Ammon's horn (tissue), 1 donor: ENCODE measurements at regions not wholly inside any gene's neighbourhood (a gene's known extent, or its start where the extent isn't known, plus 50 kb on each side); places are given as distances from the start of the nearest gene placed in this dataset.

Experiments used
- DNase-seq: peaks from one replicate; pipeline ENCODE4 v3.0.0-alpha.2; 2016; ENCODE audit warnings: low spot score

DNA sequence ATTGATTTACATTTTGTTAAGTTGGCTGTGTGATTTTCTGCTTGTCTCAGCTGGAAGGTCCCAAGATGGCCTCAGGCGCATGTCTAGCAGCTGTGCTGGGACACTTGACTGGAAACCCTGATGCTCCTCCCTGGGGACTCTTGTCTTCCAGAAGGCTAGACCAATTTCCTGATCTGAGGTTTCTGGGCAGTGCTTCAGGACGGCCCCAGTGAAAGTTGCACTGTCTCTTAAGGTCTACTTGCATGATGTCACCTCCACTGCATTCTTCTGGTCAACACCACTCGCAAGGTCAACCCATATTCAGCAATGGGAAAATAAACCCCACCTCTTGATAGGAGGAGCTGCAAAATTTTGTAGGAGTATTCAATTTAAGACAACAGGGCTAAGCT, 116.0 kb downstream of the SALL1 start:
- no peak for DNase-seq

DNA sequence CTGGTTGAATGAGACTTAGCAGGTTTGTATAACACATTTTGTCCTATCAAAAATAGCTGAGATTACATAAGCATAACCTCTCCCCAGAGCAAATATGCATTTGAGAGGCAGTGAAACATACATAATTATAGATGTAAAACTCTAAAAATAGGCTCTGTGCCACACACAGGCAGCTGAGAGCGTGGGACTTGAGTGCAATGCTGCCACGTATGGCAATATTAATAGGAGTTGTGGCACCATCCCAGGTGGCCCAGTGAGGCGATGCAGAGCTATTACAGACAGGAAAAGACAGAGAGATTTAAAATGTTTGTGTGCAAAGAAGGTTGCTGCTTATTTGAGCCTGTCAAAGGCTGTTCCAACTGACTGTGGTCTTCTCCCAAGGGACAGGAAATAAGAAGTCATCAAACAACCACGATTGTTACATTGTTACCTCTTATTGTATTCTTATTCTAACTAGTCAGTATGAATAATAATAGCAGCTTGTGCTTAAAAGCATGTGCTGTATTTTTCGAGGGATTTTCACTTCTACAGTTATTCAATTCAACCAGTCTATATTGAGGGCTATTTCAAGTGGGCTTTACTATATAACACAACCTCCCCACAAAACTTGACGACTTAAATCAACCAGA, 116.5 kb downstream of the SALL1 start:
- peak; percentile 55 for DNase-seq

DNA sequence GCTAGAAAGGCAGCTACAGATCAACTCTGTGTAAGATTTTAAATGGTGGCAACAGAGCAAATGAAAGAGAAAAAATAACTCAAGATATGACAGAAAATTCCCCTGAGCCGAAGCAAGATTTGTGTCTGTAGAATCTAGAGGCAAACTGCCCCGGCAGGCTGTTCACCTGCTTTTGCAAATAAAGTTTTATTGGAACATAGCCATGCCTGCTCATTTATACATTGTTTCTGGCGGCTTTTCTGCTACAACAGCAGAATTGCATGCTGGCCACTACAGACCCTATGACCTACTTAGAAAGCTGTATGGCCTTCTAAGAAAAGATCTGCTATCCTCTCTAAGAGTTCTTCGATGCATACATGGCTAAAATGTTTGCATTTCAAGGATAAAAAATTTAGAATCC, 119.5 kb downstream of the SALL1 start:
- no peak for DNase-seq

DNA sequence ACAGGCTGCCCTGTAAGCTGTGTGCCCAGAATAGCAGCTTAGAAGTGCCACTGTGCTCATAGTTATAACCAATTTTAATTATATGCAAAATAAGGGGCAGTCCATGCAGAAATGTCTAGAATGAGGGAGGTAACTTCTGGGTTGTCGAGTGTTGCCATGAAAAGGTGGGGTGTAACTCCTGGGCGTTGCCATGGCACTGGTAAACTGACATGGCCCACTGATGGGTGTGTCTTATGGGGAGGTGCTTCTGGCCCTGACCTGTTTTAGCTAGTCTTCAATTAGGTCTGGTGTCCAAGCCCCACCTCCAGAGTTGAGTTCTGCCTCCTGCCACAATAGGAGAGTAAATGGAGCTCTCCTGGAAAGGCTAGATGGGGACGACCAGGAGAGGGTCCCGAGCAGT, 120.6 kb downstream of the SALL1 start:
- no peak for DNase-seq

DNA sequence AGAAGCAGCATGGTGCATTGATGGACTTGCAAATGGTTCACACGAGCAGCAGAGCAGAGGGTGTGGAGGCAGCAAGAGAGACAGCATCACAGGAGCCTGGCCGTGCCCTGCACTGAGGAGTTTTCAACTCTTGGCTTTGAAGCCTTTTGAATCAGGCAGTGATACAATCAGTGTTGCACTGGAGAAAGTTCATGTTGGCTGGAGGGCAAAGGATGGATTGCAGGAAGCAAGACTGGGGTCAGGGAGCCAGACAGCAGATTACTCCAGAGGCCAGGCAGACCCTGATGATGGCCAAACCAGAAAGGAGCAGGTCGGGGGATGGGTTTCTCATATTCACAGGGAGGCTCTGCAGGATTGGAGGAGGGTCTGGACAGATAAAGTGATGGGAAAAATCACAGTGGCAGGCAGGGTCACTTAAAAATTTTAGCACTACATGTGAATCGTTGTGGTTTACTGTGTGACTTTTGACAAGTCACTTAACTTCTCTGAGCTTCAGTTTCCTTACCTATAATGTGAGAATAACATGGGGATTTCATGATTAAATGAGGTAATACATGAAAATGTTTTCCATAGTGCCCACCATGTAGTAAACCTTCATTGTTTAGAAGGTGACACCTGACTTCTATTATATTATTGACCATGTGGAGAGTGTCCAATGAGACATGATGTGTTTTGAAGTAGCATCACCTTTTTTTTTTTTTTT, 125.3 kb downstream of the SALL1 start:
- no peak for DNase-seq

DNA sequence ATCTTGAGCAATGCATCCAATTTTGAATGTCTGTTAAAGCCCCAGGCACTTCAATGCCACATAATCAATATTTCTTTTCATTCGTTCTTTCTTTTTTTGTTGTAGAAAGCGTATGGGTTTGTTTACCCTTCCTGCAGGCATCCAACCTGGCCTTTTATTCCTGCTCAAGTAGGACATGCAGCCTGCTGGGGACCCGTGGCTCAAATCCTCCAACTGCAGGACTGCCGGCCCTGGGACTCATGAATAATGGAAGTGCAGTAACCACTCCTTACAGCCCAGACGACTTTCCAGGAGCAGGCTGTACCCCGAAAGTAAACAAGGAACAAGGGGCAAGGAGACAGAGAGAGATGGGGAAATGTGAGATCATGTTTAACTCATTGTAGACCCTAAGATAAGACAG, 126.4 kb downstream of the SALL1 start:
- DNase-seq = no peak

DNA sequence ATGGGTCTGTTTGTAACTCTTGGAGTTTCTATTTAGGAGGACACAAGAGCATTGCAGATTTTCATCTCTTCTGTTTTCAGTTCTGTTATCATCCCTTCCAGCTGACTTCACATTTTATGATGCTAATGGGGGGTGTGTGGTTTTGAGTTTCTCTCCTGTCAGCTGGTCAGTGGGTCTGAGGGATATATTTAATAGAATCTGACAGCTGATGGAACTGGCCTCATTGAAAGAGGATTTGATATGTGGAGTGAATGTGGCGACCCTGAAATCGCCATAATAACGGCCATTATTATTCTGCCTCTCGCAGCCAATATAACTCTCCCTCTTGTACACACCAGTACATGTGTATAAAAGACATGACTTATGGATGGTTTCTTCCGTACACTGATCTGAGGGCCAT, 128.1 kb downstream of the SALL1 start:
- no peak for DNase-seq

DNA sequence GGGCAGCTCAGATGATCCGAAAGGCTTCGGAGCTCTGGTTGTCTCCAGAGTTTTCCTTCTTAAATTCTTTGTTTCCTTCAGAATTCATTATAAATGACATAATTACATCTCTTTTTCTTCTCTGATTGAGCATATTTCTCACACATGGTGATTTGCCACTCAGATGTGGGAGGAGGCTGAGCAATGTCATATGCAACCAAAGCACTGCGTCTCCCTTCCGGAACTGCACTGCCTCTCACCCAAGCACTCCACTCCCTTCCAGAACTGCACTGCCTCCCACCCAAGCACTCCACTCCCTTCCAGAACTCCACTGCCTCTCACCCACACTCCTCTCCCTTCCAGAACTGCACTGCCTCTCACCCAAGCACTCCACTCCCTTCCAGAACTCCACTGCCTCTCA, 131.5 kb downstream of the SALL1 start:
- DNase-seq = no peak

DNA sequence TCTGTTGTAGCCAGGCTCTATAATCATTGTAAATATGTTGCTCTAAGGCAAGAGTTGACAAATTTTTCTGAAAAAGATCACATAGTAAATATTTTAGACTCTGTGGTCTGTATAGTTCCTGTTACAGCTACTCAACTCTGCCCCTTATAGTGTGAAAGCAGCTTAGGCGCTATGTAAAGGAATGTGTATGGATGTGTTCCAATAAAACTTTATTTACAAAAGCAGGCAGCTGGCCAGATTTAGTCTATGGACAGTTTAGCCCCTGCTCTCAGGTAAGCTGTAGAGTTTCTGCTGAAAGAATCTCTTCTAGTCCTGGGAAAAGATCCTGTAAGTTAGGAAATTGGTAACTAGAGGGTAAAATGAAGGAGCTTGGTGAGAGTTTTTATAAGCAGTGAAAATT, 133.1 kb downstream of the SALL1 start:
- no peak for DNase-seq

DNA sequence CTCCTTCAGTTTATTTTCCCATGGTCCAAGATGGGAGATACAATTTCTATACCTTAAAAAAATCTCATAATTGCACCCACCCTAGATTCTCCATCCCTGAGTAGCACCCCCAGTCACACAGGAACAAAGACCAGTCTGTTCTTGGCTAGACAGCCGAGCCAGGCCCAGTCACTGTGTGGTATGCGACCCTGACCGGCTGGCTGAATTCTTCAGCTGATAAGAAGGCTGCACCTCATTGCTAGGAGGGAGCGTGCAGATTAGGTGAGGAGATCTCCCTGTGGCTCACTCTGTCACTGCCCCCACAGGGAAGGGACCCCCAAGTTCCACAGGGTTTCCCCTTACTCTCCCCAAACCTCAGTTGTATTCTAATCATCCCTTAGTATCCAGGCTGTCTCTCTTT, 138.7 kb downstream of the SALL1 start:
- DNase-seq = no peak

DNA sequence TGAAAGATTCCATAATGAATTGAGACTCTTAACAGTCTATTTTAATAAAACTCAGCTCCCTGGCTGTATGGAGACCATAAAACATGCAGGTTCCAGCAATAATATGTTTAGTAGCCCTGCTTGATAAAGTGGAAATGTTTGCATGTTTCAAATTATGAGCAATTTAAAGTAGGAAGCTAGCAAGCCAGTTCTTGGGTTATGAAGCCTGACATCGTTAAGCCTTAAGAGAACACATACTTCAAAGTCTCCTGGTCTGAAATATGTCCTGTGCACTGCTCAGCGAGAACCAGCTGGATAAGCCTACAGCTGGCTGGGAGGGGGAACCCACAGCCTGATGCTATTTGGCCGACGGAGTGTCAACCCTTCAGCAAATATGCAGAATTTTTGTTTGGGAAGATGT, 140.3 kb downstream of the SALL1 start:
- DNase-seq = no peak

DNA sequence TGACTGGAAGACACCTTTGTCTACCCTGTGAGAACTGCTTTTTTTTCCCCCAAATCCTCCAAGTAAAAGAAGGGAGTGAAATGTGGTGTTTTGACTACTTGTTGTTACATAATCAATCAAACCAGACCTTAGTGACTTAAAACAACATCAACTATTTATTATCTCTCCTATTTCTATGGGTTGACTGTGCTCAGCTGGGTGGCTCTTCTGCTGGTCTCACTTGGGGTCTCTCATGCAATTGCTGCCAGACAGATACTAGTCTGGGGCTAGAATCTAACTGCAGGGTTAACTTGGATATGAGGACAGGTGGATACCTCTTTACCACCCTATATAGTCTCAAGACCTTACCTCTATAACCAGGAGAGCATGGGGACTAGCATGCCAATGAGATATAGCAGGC, 141.3 kb downstream of the SALL1 start:
- DNase-seq = no peak

DNA sequence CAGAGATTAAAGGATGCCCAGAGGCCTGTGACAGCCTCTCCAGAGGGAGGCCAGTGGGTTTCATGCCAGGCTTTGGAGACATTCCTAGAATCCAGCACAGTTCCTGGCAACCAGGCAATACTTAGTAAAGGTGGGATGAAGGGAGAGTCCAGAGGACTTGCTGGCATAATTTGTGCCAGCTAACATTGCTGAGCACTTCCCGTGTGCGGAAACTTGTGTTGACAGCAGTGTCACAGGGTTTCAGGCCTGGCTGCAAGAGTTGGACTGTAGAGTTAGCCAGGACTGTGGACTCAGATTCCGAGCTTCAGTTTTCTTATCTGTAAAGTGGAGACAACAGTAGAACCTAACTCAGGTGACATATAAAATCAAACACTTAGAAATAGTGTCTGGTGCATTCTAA, 141.7 kb downstream of the SALL1 start:
- DNase-seq = no peak

DNA sequence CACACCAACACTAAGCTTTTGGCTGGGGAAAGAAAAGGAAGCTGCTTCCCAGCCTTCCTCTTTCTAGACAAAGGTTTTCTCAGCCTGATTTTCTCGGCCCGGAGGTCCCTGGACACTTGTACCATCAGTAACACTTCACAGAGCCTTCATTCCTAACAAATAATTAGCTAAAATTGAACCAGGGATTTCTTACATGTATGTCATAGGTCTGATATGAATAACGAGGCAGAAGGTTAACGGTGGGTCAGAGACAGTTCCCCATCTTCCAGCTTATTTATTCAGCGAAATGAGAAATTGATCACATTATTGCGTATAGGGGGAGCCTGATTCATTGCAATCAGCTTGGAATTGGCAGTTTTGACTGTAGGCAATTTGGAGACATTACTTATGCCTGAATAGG, 142.5 kb downstream of the SALL1 start:
- DNase-seq = no peak

DNA sequence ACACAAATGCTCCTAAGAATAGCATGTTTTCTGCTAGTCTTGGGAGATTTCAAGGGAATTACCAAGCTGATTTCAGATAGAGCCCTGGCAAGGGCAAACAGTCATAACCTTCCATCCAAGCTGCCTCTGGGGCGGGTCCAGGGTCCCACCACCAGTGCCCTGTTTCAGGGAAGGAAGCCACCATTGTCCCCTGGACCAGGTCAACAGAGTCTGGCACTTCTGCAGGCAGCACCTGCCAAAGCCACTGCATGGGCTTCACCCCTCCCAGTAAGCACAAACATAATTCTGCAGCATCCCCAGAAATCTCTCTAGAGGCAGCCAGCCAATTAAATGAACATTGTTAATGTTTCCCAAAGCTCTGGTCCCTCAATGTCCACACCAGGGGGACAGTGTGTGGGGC, 143.0 kb downstream of the SALL1 start:
- DNase-seq = no peak

DNA sequence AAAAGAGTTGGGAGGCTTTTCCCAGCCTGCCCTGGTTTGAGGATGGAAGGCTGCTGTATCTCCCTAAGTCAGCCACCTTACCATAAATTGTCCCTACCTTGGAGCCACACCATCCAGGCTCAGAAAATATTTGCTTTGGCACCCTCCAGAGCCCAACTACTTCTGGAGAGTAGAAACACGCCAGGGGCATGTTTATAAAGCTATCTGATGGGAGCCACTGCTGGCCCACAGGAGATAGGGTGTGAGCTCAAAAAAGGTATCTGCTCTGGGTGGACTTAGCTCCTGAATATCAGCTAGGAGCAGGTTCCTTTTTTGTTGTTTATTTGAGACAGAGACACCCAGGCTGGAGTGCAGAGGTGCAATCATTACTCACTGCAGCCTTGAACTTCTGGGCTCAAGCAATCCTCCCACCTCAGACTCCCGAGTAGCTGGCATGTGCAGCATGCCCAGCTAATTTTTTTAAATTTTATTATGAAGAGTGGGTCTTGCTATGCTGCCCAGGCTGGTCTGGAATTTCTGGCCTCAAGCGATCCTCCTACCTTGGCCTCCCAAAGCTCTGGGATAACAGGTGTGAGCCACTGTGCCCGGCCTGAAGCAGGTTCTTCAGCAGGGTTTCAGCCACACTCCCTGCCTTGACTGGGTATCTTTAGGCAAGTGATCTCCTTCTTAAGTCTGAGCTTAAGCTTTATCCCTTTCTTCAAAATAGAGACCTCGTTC, 147.1 kb downstream of the SALL1 start:
- no peak for DNase-seq

DNA sequence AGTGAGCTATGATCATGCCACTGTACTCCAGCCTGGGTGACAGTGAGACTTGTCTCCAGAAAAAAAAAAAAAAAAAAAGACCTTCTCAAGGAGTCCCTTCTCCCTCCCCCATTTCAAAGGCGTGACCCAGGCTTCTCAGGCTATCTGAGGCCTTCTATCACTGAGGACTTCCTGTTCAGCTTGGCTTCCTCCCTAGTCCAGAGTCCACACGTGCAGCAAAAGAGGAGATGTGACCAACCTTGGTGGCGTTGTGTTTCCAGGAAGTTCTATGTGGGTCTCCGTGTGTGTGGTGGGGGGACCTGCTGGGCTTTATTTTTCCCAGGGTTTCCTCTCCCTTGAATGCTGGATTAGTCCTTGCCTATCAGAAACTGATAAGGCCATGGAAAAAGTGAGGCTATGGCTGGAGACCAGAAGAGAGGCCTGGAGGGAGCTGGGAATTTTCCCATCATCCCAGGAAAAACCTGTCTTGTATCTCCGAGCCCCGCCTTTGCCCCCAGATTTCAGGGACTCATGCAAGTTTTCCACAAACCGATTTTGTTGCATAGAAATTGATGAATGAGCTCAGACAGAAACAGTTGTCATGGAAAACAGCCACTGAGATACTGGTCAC, 148.1 kb downstream of the SALL1 start:
- DNase-seq = no peak

DNA sequence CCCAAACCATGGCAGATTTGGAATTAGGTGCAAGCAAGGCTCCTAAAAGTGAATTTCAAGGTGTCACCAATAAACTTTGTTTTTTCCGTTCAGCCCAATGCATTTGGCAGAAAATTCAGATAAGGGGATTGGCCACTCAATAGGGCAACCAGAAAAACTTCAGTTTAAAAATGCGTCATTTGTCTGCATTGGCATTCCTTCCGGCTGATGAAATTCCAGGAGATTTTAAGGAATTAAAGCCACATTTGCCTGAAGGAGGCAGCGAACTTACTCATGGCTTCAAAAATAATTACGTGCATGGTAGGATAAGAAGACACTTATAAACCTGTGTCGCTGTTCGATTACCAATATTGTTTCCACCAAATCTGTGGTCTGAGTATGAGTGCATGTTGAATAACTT, 151.9 kb downstream of the SALL1 start:
- DNase-seq = no peak

DNA sequence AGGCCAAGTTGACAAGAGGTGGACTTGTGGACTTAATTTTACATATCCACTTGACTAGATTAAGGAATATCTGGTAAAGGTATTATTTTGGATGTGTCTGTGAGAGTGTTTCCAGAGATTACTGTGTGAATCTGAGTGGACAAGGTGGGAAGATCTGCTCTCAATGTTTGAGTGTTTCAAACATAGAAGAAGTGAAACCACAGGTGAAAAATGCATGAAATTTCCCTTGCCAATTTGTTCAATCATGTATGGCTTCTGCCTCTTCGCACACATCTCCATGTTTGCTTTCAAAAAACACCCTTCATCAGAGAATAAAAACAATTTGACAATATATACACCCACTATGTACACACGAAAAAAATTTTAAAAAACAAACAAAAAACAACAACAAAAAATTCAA, 152.7 kb downstream of the SALL1 start:
- no peak for DNase-seq

DNA sequence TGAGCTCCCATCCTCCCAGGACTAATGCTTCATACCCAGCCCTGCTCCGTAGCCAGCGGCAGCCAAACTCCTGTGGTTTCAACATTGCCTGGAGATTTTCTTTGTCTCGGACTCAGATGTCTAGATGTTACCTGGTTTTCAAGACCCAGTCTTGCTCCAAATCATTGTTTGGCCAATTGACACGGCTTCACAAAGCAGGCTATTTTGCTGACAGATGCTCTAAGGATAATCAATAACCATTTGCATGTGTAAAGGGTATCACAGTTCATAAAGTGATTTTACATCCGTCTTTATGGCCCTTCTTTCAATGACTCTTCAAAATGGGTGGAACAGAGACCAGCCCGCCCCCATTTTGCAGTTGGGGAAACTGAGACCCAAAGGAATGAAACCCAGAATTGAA, 153.4 kb downstream of the SALL1 start:
- no peak for DNase-seq

DNA sequence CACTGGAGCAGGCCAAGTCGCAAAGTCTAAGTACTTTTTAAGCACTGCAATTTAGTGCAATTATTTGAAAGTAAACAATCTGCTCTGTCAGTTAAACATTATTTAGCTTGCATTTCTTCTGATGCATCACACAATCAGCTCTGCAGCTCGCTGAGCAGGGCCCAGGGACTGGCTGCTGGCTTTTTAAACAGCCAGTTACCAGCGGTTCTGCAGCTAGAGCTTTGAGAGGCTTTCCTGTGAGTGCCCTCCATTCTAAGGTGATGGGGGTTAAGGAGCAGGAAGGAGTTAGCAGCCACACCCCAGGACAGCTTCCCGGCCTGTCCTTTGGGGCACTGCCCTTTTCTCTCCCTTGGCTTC, 154.3 kb downstream of the SALL1 start:
- no peak for DNase-seq

DNA sequence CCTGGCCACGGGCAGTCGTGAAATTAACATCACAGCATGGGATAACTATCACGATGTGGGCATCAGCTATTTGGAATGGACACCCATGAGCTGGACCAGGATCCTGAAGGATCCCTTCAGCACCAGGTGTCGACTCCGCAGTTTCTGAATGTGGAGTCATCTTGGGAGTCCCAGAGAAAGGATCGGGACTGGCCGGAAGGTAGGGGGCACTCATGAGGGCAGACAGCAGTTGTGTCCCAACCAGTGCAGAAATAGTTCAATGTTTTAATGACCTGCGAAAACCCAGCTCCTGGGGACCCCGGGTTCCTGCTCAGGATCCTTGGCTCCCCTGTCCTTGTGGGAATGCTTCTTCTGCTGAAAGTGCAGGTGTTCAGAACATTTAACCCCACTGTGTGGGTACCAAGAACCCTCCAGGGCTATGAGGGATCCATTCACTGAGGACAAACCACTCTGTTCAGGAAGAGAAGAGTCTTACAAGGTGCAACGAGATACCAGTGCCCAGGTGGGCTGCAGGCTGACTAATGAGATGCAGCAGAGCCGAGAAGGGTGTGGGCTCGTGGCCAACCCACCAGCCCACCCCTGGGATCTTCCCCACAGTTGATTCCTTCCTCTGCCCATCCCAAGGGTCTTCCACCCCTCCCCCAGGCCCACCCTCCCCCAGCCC, 154.8 kb downstream of the SALL1 start:
- DNase-seq = no peak

DNA sequence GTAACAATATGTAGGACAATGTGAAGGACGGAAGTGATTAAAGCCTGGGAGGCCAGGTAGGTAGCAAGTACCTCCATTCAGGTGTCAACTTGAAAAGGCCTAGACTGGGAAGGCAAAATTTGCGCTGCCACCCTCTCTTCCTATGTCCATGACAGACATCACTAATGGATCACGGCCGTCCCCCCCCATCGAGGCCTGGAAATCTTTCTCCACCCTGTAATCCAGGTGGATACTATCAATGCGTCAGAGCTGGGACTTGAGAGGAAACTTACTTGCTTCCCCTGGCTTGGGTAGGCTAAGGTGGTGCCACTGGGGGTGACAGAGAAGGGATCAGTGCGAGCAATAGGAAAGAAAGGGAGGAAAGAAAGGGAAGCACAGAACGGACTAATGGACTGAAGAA, 156.1 kb downstream of the SALL1 start:
- no peak for DNase-seq
